Mammary epithelial cell (primary cell): ENCODE measurements at regions not wholly inside any gene's neighbourhood (a gene's known extent, or its start where the extent isn't known, plus 50 kb on each side); places are given as distances from the start of the nearest gene placed in this dataset.

Experiments used
- EZH2 ChIP-seq: IDR thresholded peaks from 2 replicates; pipeline ENCODE4 v1.6.1; 2012; ENCODE audit warnings: low read length, inconsistent platforms, borderline replicate concordance
- TF ChIP-seq, protein P1 (sequence below), 2 donors: IDR thresholded peaks in 1 of 2; conservative IDR thresholded peaks in 1 of 2; 2 replicates each; pipeline ENCODE4 v1.5.1; 2011 to 2012; ENCODE audit warnings: inconsistent platforms in 2 of 2, low read length in 2 of 2, mild to moderate bottlenecking in 2 of 2, control low read depth in 1 of 2, low read depth in 1 of 2; ENCODE audit not compliant: insufficient read depth in 1 of 2; ENCODE audit errors: extremely low read depth in 1 of 2

DNA sequence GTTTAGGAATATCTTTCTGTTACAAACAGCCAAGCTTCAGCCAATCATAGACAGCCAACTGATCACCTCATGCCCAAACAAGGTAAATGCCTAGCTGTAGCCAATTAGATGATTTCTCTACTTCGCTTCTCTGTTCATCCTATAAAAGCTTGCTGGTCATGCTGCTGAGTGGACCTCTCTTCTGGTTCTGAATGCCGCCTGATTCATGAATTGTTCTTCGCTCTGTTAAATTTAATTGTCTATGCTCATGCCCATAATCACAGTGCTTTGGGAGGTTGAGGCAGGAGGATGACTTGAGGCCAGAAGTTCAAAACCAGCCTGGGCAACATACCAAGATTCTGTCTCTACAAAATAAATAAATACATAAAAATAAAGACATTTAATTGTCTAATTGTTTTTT lies 698.1 kb upstream of the NRP1 start:
- TF ChIP-seq, protein P1, sequence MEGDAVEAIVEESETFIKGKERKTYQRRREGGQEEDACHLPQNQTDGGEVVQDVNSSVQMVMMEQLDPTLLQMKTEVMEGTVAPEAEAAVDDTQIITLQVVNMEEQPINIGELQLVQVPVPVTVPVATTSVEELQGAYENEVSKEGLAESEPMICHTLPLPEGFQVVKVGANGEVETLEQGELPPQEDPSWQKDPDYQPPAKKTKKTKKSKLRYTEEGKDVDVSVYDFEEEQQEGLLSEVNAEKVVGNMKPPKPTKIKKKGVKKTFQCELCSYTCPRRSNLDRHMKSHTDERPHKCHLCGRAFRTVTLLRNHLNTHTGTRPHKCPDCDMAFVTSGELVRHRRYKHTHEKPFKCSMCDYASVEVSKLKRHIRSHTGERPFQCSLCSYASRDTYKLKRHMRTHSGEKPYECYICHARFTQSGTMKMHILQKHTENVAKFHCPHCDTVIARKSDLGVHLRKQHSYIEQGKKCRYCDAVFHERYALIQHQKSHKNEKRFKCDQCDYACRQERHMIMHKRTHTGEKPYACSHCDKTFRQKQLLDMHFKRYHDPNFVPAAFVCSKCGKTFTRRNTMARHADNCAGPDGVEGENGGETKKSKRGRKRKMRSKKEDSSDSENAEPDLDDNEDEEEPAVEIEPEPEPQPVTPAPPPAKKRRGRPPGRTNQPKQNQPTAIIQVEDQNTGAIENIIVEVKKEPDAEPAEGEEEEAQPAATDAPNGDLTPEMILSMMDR (conservative IDR thresholded peaks at IDR 0.05 in 1 of 2, IDR thresholded peaks at IDR 0.05 in 1 of 2; ENCODE audit: extremely low read depth in 1 of 2, insufficient read depth in 1 of 2, low read depth in 1 of 2, low read length in 2 of 2) = no peak
- TF ChIP-seq EZH2 = no peak
